ENCODE measurements at regions not wholly inside any gene's neighbourhood (a gene's known extent, or its start where the extent isn't known, plus 50 kb on each side); places are given as distances from the start of the nearest gene placed in this dataset.

GRCh38 chr18:73168236-73168635 is 300.4 kb upstream of the NETO1 start (continued):
- TF ChIP-seq ZNF462 (CRISPR knock-in tag; IDR thresholded peaks at IDR 0.05), result no peak
- no peak for TF ChIP-seq ZNF114 (CRISPR knock-in tag; IDR thresholded peaks at IDR 0.05)
- TF ChIP-seq ETS1 (IDR thresholded peaks at IDR 0.05), result no peak
- no peak for TF ChIP-seq CTCF (conservative IDR thresholded peaks at IDR 0.05; ENCODE audit: low read depth in 2 of 2)
- no peak for TF ChIP-seq STAT1 (IDR thresholded peaks at IDR 0.05; ENCODE audit: unreplicated experiment)
- TF ChIP-seq POLR2AphosphoS5 (IDR thresholded peaks at IDR 0.05; ENCODE audit: low read depth), result no peak
- no peak for TF ChIP-seq JUNB (IDR thresholded peaks at IDR 0.05; ENCODE audit: unreplicated experiment)

GRCh38 chr18:73164430-73164829 is 296.6 kb upstream of the NETO1 start:
- Histone ChIP-seq H2AFZ (no peak overlapping the region; the same call in 1 of the 2 replicates), H3K9me2 (ENCODE audit: insufficient read depth) (no peaks in the 10 kb centered on the region), H4K20me1 (replicated peaks; ENCODE audit: insufficient read depth) (no peaks in the 10 kb centered on the region), H3K79me2 (replicated peaks; ENCODE audit: insufficient read depth) (no peaks in the 10 kb centered on the region), H3K4me2 (no peak overlapping the region), H3F3A (replicated peaks; ENCODE audit: low read depth) (no peaks in the 10 kb centered on the region), H3K36me3 (ENCODE audit: insufficient read depth) (no peaks in the 10 kb centered on the region), H3K27me3 (ENCODE audit: insufficient read depth) (no peaks in the 10 kb centered on the region), H3K4me1 (ENCODE audit: insufficient read depth) (no peaks in the 10 kb centered on the region), H3K4me3 (no peak overlapping the region), H3K27ac (ENCODE audit: low read depth) (no peak overlapping the region)
- H3K4me3 Mint-ChIP-seq, result no peak overlapping the region
- no peaks in the 10 kb centered on the region for H3K9me3 Mint-ChIP-seq
- no peaks in the 10 kb centered on the region for H3K36me3 Mint-ChIP-seq (ENCODE audit: low read depth)
- no peak overlapping the region for H3K27ac Mint-ChIP-seq
- H3K27me3 Mint-ChIP-seq (ENCODE audit: insufficient read depth, low read depth, poor library complexity), result no peaks in the 10 kb centered on the region
- ATAC-seq, result no peak
- peak; percentile 3 for DNase-seq (ENCODE audit: low spot score)
- H3K4me1 Mint-ChIP-seq, result no peaks in the 10 kb centered on the region
- no peak for TF ChIP-seq STAT1 (IDR thresholded peaks at IDR 0.05; ENCODE audit: unreplicated experiment)
- no peak for TF ChIP-seq ZNF331 (CRISPR knock-in tag; IDR thresholded peaks at IDR 0.05; ENCODE audit: low read depth)
- no peak for TF ChIP-seq EZH2 (IDR thresholded peaks at IDR 0.05; ENCODE audit: low read depth, unreplicated experiment)

Measured in GM23338 (cell line).